ENCODE measurements at regions not wholly inside any gene's neighbourhood (a gene's known extent, or its start where the extent isn't known, plus 50 kb on each side); places are given as distances from the start of the nearest gene placed in this dataset.
A peak's percentile ranks its signal among the peaks of the same experiment; 100 is the strongest.

- Histone ChIP-seq H3K4me3 (no peak overlapping the region), H3K9me3 (no peaks in the 10 kb centered on the region), H3K4me1 (peaks cover 0 to 23% (median 11%) of the 10 kb centered on the region in 4 donors), H3K27me3 (no peaks in the 10 kb centered on the region), H3K27ac (peak overlapping the region in 1 of 4 donors; percentile 18), H3K36me3 (no peaks in the 10 kb centered on the region)
- intact Hi-C loops (cut with DNase I; ENCODE audit: low total_unique reads), result no loop called here
- WGBS, 2 donors (ENCODE audit: low coverage in 1 of 2), result 40 to 77% methylated on average over 1 to 5 of the region's 5 CpGs
- peak; percentile 22 for DNase-seq
- TF ChIP-seq POLR2AphosphoS5 (IDR thresholded peaks at IDR 0.05), result peak in 1 of 3 donors; percentile 23
- TF ChIP-seq CTCF (IDR thresholded peaks at IDR 0.05), result no peak
- in situ Hi-C loops (cut with MboI; ENCODE audit: low pct_ligation_motif_present in 1 of 4, low pct_unique_long_range_greater_than_20kb in 1 of 4, low sequenced_read_pairs in 3 of 4), result loop anchor here in 1 of 4 donors (10.0 kb wide), 1 partner anchor 199 kb away; no protein-coding TSS in a partner anchor
Observed at GRCh38 chr5:115375893-115376292, 79.4 kb upstream of the CCDC112 start.

DNA sequence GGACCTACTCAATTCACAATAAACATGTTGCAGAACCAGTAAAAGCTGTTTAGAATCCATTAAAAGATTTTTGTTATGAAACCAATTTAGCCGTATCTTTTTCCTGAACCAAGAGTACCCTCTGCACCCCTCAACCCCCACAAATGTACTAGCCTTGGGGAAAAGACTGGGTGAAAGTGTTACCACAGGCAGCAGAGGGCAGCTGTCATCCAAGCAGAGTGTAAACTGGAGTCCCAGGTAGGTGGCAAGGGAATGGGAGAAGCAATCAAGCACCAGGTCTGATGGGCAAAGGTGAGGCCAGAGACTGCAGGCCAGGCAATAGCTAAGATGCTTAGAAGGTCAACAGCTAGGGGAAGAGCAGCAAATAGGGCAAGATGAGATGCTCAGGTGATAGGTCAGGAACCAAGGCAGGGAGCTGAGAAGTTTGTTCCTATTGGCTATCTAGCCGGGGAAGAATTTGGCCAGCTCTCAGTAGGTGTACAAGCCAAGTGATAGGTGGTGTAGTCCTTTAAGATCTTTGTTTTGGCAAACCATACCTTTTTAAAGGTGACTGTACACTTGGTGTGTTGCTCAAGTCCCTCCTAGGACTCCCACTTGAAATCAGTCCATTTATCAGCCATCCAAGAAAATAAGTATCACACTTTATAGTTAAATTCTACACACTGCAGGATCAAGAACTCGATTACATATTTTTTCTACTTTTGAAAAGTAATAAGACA lies 77.8 kb upstream of the CCDC112 start:
- H3K4me3 ChIP-seq, result no peak overlapping the region
- peak; percentile 42 for DNase-seq
- H3K27me3 ChIP-seq, result no peaks in the 10 kb centered on the region
- no peaks in the 10 kb centered on the region for H3K36me3 ChIP-seq
- in situ Hi-C loops (cut with MboI; ENCODE audit: low pct_ligation_motif_present in 1 of 4, low pct_unique_long_range_greater_than_20kb in 1 of 4, low sequenced_read_pairs in 3 of 4) (loop anchor here in 1 of 4 donors (10.0 kb wide), 1 partner anchor 201 kb away; no protein-coding TSS in a partner anchor), intact Hi-C loops (cut with DNase I; ENCODE audit: low total_unique reads) (no loop called here)
- peaks cover 0 to 15% (median 7%) of the 10 kb centered on the region in 4 donors for H3K4me1 ChIP-seq
- no peak overlapping the region for H3K27ac ChIP-seq
- TF ChIP-seq POLR2AphosphoS5 (IDR thresholded peaks at IDR 0.05) (no peak), CTCF (IDR thresholded peaks at IDR 0.05) (peak in 4 of 5 experiments; percentile 16 to 51 (median 35)), POLR2A (IDR thresholded peaks at IDR 0.05) (no peak), EP300 (IDR thresholded peaks at IDR 0.05; ENCODE audit: low read depth) (no peak)
- no peaks in the 10 kb centered on the region for H3K9me3 ChIP-seq
- 71 to 94% methylated on average over 3 of the region's 3 CpGs for WGBS, 2 donors (ENCODE audit: low coverage in 1 of 2)

DNA sequence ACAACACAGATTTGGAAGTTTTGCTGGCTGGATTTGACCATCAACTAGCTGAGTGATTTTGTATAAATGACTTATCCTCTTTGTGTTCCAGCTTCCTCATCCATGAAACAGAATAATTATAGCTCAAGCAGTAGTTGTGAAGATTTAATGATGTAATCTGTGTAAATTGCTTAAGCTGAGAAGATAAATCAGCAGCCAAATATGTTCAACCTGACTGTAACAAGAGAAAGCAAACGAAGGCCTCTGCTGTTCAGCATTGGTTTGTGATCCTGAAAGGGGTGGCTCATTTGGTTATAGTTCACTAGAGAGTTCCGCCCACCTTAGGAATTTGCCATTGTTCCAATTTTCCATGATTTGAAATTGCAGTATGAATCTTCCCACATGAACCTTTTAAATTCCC lies 75.7 kb upstream of the CCDC112 start:
- no peaks in the 10 kb centered on the region for H3K9me3 ChIP-seq
- intact Hi-C loops (cut with DNase I; ENCODE audit: low total_unique reads), result no loop called here
- no peak overlapping the region for H3K27ac ChIP-seq
- DNase-seq, result no peak
- peaks cover 0 to 3% (median under 1%) of the 10 kb centered on the region in 4 donors for H3K4me1 ChIP-seq
- H3K36me3 ChIP-seq, result no peaks in the 10 kb centered on the region
- H3K4me3 ChIP-seq, result no peak overlapping the region
- in situ Hi-C loops (cut with MboI; ENCODE audit: low pct_ligation_motif_present in 1 of 4, low pct_unique_long_range_greater_than_20kb in 1 of 4, low sequenced_read_pairs in 3 of 4), result loop anchor here in 1 of 4 donors (10.0 kb wide), 1 partner anchor 203 kb away; no protein-coding TSS in a partner anchor
- H3K27me3 ChIP-seq, result no peaks in the 10 kb centered on the region
- 54 to 58% methylated on average over 2 of the region's 2 CpGs for WGBS, 2 donors (ENCODE audit: low coverage in 1 of 2)
- no peak for TF ChIP-seq POLR2AphosphoS5 (IDR thresholded peaks at IDR 0.05)
- no peak for TF ChIP-seq POLR2A (IDR thresholded peaks at IDR 0.05)
- TF ChIP-seq EP300 (IDR thresholded peaks at IDR 0.05; ENCODE audit: low read depth), result no peak
- TF ChIP-seq CTCF (IDR thresholded peaks at IDR 0.05), result no peak

GRCh38 chr5:115369430-115370144 lies 73.1 kb upstream of the CCDC112 start:
- H3K27ac ChIP-seq, result no peak overlapping the region
- intact Hi-C loops (cut with DNase I; ENCODE audit: low total_unique reads) (no loop called here), in situ Hi-C loops (cut with MboI; ENCODE audit: low pct_ligation_motif_present in 1 of 4, low pct_unique_long_range_greater_than_20kb in 1 of 4, low sequenced_read_pairs in 3 of 4) (loop anchor here in 1 of 4 donors (10.0 kb wide), 1 partner anchor 205 kb away; no protein-coding TSS in a partner anchor)
- TF ChIP-seq POLR2A (IDR thresholded peaks at IDR 0.05) (no peak), POLR2AphosphoS5 (IDR thresholded peaks at IDR 0.05) (no peak), CTCF (IDR thresholded peaks at IDR 0.05) (no peak), EP300 (IDR thresholded peaks at IDR 0.05; ENCODE audit: low read depth) (no peak)
- no peak for DNase-seq
- H3K4me3 ChIP-seq, result no peak overlapping the region
- no peaks in the 10 kb centered on the region for H3K36me3 ChIP-seq
- 91% methylated on average over 12 of the region's 12 CpGs; no CpG with 5 or more reads in 1 of the 2 donors for WGBS, 2 donors (ENCODE audit: low coverage in 1 of 2)
- no peaks in the 10 kb centered on the region for H3K4me1 ChIP-seq
- no peaks in the 10 kb centered on the region for H3K9me3 ChIP-seq
- H3K27me3 ChIP-seq, result no peaks in the 10 kb centered on the region

Data from transverse colon (tissue), 4 donors.